SK-N-SH (cell line): ENCODE measurements at regions not wholly inside any gene's neighbourhood (a gene's known extent, or its start where the extent isn't known, plus 50 kb on each side); places are given as distances from the start of the nearest gene placed in this dataset.

Experiments used
- CTCF ChIA-PET: fragments of 300-600, 350-600 bp; formaldehyde crosslinking; extraction: SDS; loops from one replicate; lab custom pipeline; 2021; lab: Yijun Ruan, JAX
- POLR2A ChIA-PET: fragments of 350-600 bp; sonication (Branson Sonifier 250); formaldehyde crosslinking; extraction: SDS; loops from one replicate; lab custom pipeline; 2020; ENCODE audit warnings: antibody characterized with exemption, inconsistent platforms; lab: Yijun Ruan, JAX
- DNase-seq: peaks from one replicate; pipeline ENCODE4 v3.0.0; 2012
- H2AFZ ChIP-seq: fragments of 200-600 bp; sonication (generic); 2 replicates; pipeline ENCODE4 v1.8.1; 2016; ENCODE audit warnings: antibody characterized with exemption, mild to moderate bottlenecking, low read depth
- H3F3A ChIP-seq: fragments of 200-600 bp; sonication (generic); replicated peaks from 2 replicates; pipeline ENCODE3; 2016; ENCODE audit warnings: antibody characterized with exemption, mild to moderate bottlenecking; ENCODE audit not compliant: insufficient read depth
- H3K27ac ChIP-seq, 2 experiments: fragments of 200-500 bp in 1 of 2; fragments of 200-600 bp in 1 of 2; sonication (Bioruptor generic) in 1 of 2; sonication (generic), shearing (Covaris generic) in 1 of 2; 2 replicates each; pipeline versions ENCODE4 v1.5.1 to v1.6.1; 2014 to 2016; ENCODE audit warnings: low read depth in 2 of 2, inconsistent platforms in 1 of 2, low read length in 1 of 2, mild to moderate bottlenecking in 1 of 2, mixed read lengths in 1 of 2
- H3K27me3 ChIP-seq: fragments of 200-600 bp; sonication (generic), shearing (Covaris generic); 2 replicates; pipeline ENCODE4 v1.6.1; 2016; ENCODE audit warnings: mixed run types; ENCODE audit not compliant: insufficient read depth
- H3K36me3 ChIP-seq, 2 experiments: fragments of 200-500 bp in 1 of 2; fragments of 200-600 bp in 1 of 2; sonication (Bioruptor generic) in 1 of 2; sonication (generic) in 1 of 2; replicated peaks in 1 of 2; 2 replicates each; pipeline versions ENCODE3 to v1.5.1; 2014 to 2016; ENCODE audit warnings: low read length in 1 of 2, mild to moderate bottlenecking in 1 of 2; ENCODE audit not compliant: insufficient read depth in 2 of 2, control insufficient read depth in 1 of 2
- H3K4me1 ChIP-seq, 2 experiments: fragments of 200-500 bp in 1 of 2; fragments of 200-600 bp in 1 of 2; sonication (Bioruptor generic) in 1 of 2; sonication (generic), shearing (Covaris generic) in 1 of 2; 2 replicates each; pipeline versions ENCODE4 v1.5.1 to v1.6.1; 2014 to 2016; ENCODE audit warnings: low read depth in 1 of 2, low read length in 1 of 2, mixed run types in 1 of 2; ENCODE audit not compliant: insufficient read depth in 2 of 2, control insufficient read depth in 1 of 2
- H3K4me2 ChIP-seq: fragments of 200-600 bp; sonication (generic), shearing (Covaris generic); 2 replicates; pipeline ENCODE4 v1.6.1; 2017; ENCODE audit warnings: mixed run types
- H3K4me3 ChIP-seq, 2 experiments: fragments of 200-500 bp in 1 of 2; fragments of 200-600 bp in 1 of 2; sonication (Bioruptor generic) in 1 of 2; sonication (generic), shearing (Covaris generic) in 1 of 2; 2 replicates each; pipeline versions ENCODE4 v1.5.1 to v1.8.1; 2014 to 2016; ENCODE audit warnings: low read depth in 2 of 2, inconsistent platforms in 1 of 2, low read length in 1 of 2, mild to moderate bottlenecking in 1 of 2, mixed read lengths in 1 of 2, moderate library complexity in 1 of 2
- H3K79me2 ChIP-seq: fragments of 200-600 bp; sonication (generic); 2 replicates; pipeline ENCODE4 v1.8.1; 2017; ENCODE audit warnings: mild to moderate bottlenecking; ENCODE audit not compliant: insufficient read depth
- H3K9ac ChIP-seq: fragments of 200-600 bp; sonication (generic); 2 replicates; pipeline ENCODE4 v1.6.1; 2017; ENCODE audit warnings: mixed run types
- H3K9me2 ChIP-seq: fragments of 200-600 bp; sonication (generic); 2 replicates; pipeline ENCODE4 v1.6.1; 2017; ENCODE audit warnings: mixed run types
- H3K9me3 ChIP-seq: fragments of 200-600 bp; sonication (generic); 2 replicates; pipeline ENCODE4 v1.6.1; 2017; ENCODE audit warnings: mixed run types, mild to moderate bottlenecking, moderate library complexity
- H4K20me1 ChIP-seq: fragments of 200-600 bp; sonication (generic); 2 replicates; pipeline ENCODE4 v1.6.1; 2017; ENCODE audit warnings: mild to moderate bottlenecking, mixed run types; ENCODE audit not compliant: insufficient read depth
- CTCF ChIP-seq: fragments of 200-600 bp; sonication (generic); IDR thresholded peaks from 2 replicates; pipeline ENCODE4 v1.6.1; 2017; ENCODE audit warnings: antibody characterized with exemption, mild to moderate bottlenecking, moderate library complexity
- ELF1 ChIP-seq: IDR thresholded peaks from 2 replicates; pipeline ENCODE4 v1.4.0; 2012
- EZH2phosphoT487 ChIP-seq: fragments of 200-600 bp; sonication (generic); IDR thresholded peaks from 2 replicates; pipeline ENCODE4 v1.6.1; 2017; ENCODE audit warnings: low read depth, mixed run types, mild to moderate bottlenecking, antibody characterized with exemption, moderate library complexity, borderline replicate concordance
- FOXJ3 ChIP-seq: sonication (generic); formaldehyde crosslinking; IDR thresholded peaks from 2 replicates; pipeline ENCODE4 v1.5.1; 2020; ENCODE audit warnings: mild to moderate bottlenecking, missing genetic modification reagents
- FOXM1 ChIP-seq: IDR thresholded peaks from 2 replicates; pipeline ENCODE4 v1.4.0; 2012; ENCODE audit warnings: low read depth, mild to moderate bottlenecking
- GATA2 ChIP-seq: sonication (generic); formaldehyde crosslinking; IDR thresholded peaks from 2 replicates; pipeline ENCODE4 v1.5.0; 2020; ENCODE audit warnings: mild to moderate bottlenecking, missing genetic modification reagents
- MAX ChIP-seq: IDR thresholded peaks from 2 replicates; pipeline ENCODE4 v1.4.0; 2012; ENCODE audit warnings: low read depth
- MEF2A ChIP-seq: IDR thresholded peaks from 2 replicates; pipeline ENCODE4 v1.4.0; 2012; ENCODE audit warnings: low read depth, borderline replicate concordance
- NFIC ChIP-seq: IDR thresholded peaks from 2 replicates; pipeline ENCODE4 v1.4.0; 2012; ENCODE audit warnings: borderline replicate concordance
- RAD21 ChIP-seq: IDR thresholded peaks from 2 replicates; pipeline ENCODE4 v1.6.1; 2012; ENCODE audit warnings: mild to moderate bottlenecking, low read length
- RXRA ChIP-seq: IDR thresholded peaks from 2 replicates; pipeline ENCODE4 v1.4.0; 2012; ENCODE audit warnings: low read depth, mild to moderate bottlenecking, borderline replicate concordance
- SIN3A ChIP-seq: IDR thresholded peaks from 2 replicates; pipeline ENCODE4 v1.6.1; 2012; ENCODE audit warnings: low read depth, mild to moderate bottlenecking, low read length, moderate library complexity, borderline replicate concordance
- TCF12 ChIP-seq: IDR thresholded peaks from 2 replicates; pipeline ENCODE4 v1.4.0; 2012
- USF1 ChIP-seq: IDR thresholded peaks from 2 replicates; pipeline ENCODE4 v1.4.0; 2012; ENCODE audit warnings: low read depth, borderline replicate concordance
- YY1 ChIP-seq: IDR thresholded peaks from 2 replicates; pipeline ENCODE4 v1.4.0; 2012; ENCODE audit warnings: low read depth, mild to moderate bottlenecking
- WGBS: methylation state at CpG from one replicate; pipeline ENCODE4 v1.1.6; 2017; ENCODE audit warnings: low lambda C conversion rate; 5-methylcytosine and 5-hydroxymethylcytosine counted together
- TF ChIP-seq, protein P1 (sequence below): fragments of 150-350 bp; IDR thresholded peaks from 2 replicates; pipeline ENCODE4 v1.6.1; 2016; ENCODE audit warnings: mild to moderate bottlenecking, low read depth, low read length

- no peak for TF ChIP-seq RAD21
- TF ChIP-seq EZH2phosphoT487 = no peak
- no peak for TF ChIP-seq FOXM1
- TF ChIP-seq USF1 = no peak
- TF ChIP-seq MEF2A = no peak
- TF ChIP-seq SIN3A = no peak
- TF ChIP-seq ELF1 = no peak
- no peak for TF ChIP-seq CTCF
- no peak for TF ChIP-seq GATA2 (CRISPR knock-in tag)
- TF ChIP-seq NFIC = no peak
- TF ChIP-seq, protein P1, sequence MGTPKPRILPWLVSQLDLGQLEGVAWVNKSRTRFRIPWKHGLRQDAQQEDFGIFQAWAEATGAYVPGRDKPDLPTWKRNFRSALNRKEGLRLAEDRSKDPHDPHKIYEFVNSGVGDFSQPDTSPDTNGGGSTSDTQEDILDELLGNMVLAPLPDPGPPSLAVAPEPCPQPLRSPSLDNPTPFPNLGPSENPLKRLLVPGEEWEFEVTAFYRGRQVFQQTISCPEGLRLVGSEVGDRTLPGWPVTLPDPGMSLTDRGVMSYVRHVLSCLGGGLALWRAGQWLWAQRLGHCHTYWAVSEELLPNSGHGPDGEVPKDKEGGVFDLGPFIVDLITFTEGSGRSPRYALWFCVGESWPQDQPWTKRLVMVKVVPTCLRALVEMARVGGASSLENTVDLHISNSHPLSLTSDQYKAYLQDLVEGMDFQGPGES = no peak
- TF ChIP-seq, all 33 proteins: peak for 0
- Histone ChIP-seq H3K4me2 (no peak overlapping the region), H3K79me2 (no peaks in the 10 kb centered on the region), H3K27me3 (no peaks in the 10 kb centered on the region), H4K20me1 (no peaks in the 10 kb centered on the region), H3K27ac (no peak overlapping the region), H3K9ac (no peak overlapping the region), H3K4me3 (no peak overlapping the region), H3K9me2 (no peaks in the 10 kb centered on the region), H3F3A (no peaks in the 10 kb centered on the region), H3K4me1 (no peaks in the 10 kb centered on the region), H3K36me3 (no peaks in the 10 kb centered on the region), H3K9me3 (no peaks in the 10 kb centered on the region; the same call in 1 of the 2 replicates), H2AFZ (no peak overlapping the region)
- ChIA-PET CTCF (interaction anchor here (0.7 kb wide), 1 partner anchor 26 kb away, joined by 3 read pairs; no protein-coding TSS in a partner anchor), POLR2A (no interaction called here)
- DNase-seq = no peak
- 35% methylated on average over 3 of the region's 3 CpGs for WGBS
Measured at GRCh38 chr2:51085420-51086068, 53.6 kb upstream of the NRXN1 start.

DNA sequence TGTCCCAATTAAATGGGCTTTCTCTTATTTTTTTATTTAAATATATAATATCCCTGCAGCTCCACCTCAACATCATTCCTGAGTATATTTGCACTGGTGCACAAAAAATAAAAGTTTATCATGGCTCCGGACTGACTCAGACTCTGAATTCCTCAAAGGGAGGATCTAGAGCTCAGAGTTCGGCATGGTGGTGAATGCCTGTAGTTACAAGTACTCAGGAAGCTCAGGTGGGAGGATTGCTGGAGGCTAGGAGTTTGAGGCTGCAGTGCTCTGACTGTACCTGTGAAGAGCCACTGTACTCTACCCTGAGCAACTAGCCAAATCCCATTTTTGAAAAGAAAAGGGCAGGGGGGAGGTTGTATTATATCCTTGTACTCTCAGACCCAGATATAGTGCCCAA, 52.8 kb upstream of the NRXN1 start:
- H3K27ac ChIP-seq = no peak overlapping the region
- no peak for TF ChIP-seq FOXM1
- TF ChIP-seq MAX = no peak
- TF ChIP-seq FOXJ3 (CRISPR knock-in tag) = no peak
- no peak for TF ChIP-seq RXRA
- TF ChIP-seq ELF1 = no peak
- TF ChIP-seq CTCF = no peak
- TF ChIP-seq TCF12 = no peak
- no peak for TF ChIP-seq SIN3A
- no peak for TF ChIP-seq YY1

More for the DNA sequence above, 52.8 kb upstream of the NRXN1 start:
- CTCF ChIA-PET = no interaction called here
- no peaks in the 10 kb centered on the region for H3K9me2 ChIP-seq
- DNase-seq = no peak
- no peak overlapping the region for H3K9ac ChIP-seq
- H3F3A ChIP-seq = no peaks in the 10 kb centered on the region
- H3K36me3 ChIP-seq = no peaks in the 10 kb centered on the region
- no peak overlapping the region for H2AFZ ChIP-seq
- no peaks in the 10 kb centered on the region for H3K4me1 ChIP-seq
- no peak overlapping the region for H3K4me3 ChIP-seq
- H4K20me1 ChIP-seq = no peaks in the 10 kb centered on the region
- POLR2A ChIA-PET = no interaction called here
- H3K9me3 ChIP-seq = no peaks in the 10 kb centered on the region; the same call in 1 of the 2 replicates
- H3K79me2 ChIP-seq = no peaks in the 10 kb centered on the region
- WGBS = 48% methylated on average over 2 of the region's 2 CpGs
- H3K27me3 ChIP-seq = no peaks in the 10 kb centered on the region
- no peak overlapping the region for H3K4me2 ChIP-seq
